Neutrophil (primary cell): ENCODE measurements at regions not wholly inside any gene's neighbourhood (a gene's known extent, or its start where the extent isn't known, plus 50 kb on each side); places are given as distances from the start of the nearest gene placed in this dataset.

Experiments used
- H3K27ac ChIP-seq: fragments of 200-600 bp; sonication (generic); 2 replicates; pipeline ENCODE4 v1.5.1; 2016; ENCODE audit warnings: mild to moderate bottlenecking, moderate library complexity
- H3K27me3 ChIP-seq: fragments of 200-600 bp; sonication (generic); 2 replicates; pipeline ENCODE4 v1.6.0; 2016; ENCODE audit warnings: mild to moderate bottlenecking
- H3K36me3 ChIP-seq: fragments of 200-600 bp; sonication (generic); 2 replicates; pipeline ENCODE4 v1.5.1; 2017
- H3K4me1 ChIP-seq, 2 experiments: fragments of 200-600 bp in 1 of 2; sonication (generic) in 1 of 2; 1 replicate in 1 of 2; 2 replicates in 1 of 2; pipeline versions ENCODE4 v1.5.1 to v1.6.1; 2013 to 2016; ENCODE audit warnings: low read depth in 1 of 2, low read length in 1 of 2, mild to moderate bottlenecking in 1 of 2, moderate library complexity in 1 of 2; ENCODE audit not compliant: control insufficient read depth in 1 of 2, insufficient read depth in 1 of 2
- H3K4me3 ChIP-seq, 2 experiments: fragments of 200-600 bp in 1 of 2; sonication (generic) in 1 of 2; 1 replicate in 1 of 2; 2 replicates in 1 of 2; pipeline ENCODE4 v1.5.1; 2013 to 2016; ENCODE audit warnings: low read depth in 1 of 2, low read length in 1 of 2, mild to moderate bottlenecking in 1 of 2, moderate library complexity in 1 of 2
- H3K9me3 ChIP-seq: fragments of 200-600 bp; sonication (generic); 2 replicates; pipeline ENCODE4 v1.5.1; 2016
- CTCF ChIP-seq: fragments of 200-600 bp; sonication (generic); IDR thresholded peaks from 2 replicates; pipeline ENCODE4 v1.5.1; 2016; ENCODE audit warnings: antibody characterized with exemption

GRCh38 chr1:55634516-55634915 is 419.4 kb upstream of the USP24 start:
- no peak for TF ChIP-seq CTCF
- H3K9me3 ChIP-seq: no peaks in the 10 kb centered on the region
- H3K27ac ChIP-seq: no peak overlapping the region
- no peaks in the 10 kb centered on the region for H3K36me3 ChIP-seq
- no peak overlapping the region for H3K4me3 ChIP-seq
- no peaks in the 10 kb centered on the region for H3K4me1 ChIP-seq
- H3K27me3 ChIP-seq: no peaks in the 10 kb centered on the region

- Histone ChIP-seq H3K27ac (no peak overlapping the region), H3K36me3 (no peaks in the 10 kb centered on the region), H3K9me3 (no peaks in the 10 kb centered on the region), H3K4me3 (no peak overlapping the region), H3K27me3 (no peaks in the 10 kb centered on the region), H3K4me1 (no peaks in the 10 kb centered on the region)
- no peak for TF ChIP-seq CTCF
Measured at GRCh38 chr1:55632906-55633305, 417.7 kb upstream of the USP24 start.

GRCh38 chr1:55632058-55632457 is 416.9 kb upstream of the USP24 start:
- Histone ChIP-seq H3K4me3 (no peak overlapping the region), H3K27ac (no peak overlapping the region), H3K9me3 (no peaks in the 10 kb centered on the region), H3K4me1 (no peaks in the 10 kb centered on the region), H3K27me3 (no peaks in the 10 kb centered on the region), H3K36me3 (no peaks in the 10 kb centered on the region)
- no peak for TF ChIP-seq CTCF

GRCh38 chr1:55631509-55631908 is 416.3 kb upstream of the USP24 start:
- no peaks in the 10 kb centered on the region for H3K27me3 ChIP-seq
- no peak overlapping the region for H3K27ac ChIP-seq
- TF ChIP-seq CTCF: no peak
- no peak overlapping the region for H3K4me3 ChIP-seq
- H3K9me3 ChIP-seq: no peaks in the 10 kb centered on the region
- no peaks in the 10 kb centered on the region for H3K36me3 ChIP-seq
- no peaks in the 10 kb centered on the region for H3K4me1 ChIP-seq

GRCh38 chr1:55626326-55626725 is 411.2 kb upstream of the USP24 start:
- no peaks in the 10 kb centered on the region for H3K9me3 ChIP-seq
- no peaks in the 10 kb centered on the region for H3K36me3 ChIP-seq
- H3K27me3 ChIP-seq: no peaks in the 10 kb centered on the region
- TF ChIP-seq CTCF: no peak
- no peak overlapping the region for H3K4me3 ChIP-seq
- no peaks in the 10 kb centered on the region for H3K4me1 ChIP-seq
- no peak overlapping the region for H3K27ac ChIP-seq

- Histone ChIP-seq H3K27me3 (no peaks in the 10 kb centered on the region), H3K27ac (no peak overlapping the region), H3K36me3 (no peaks in the 10 kb centered on the region), H3K4me1 (no peaks in the 10 kb centered on the region), H3K4me3 (no peak overlapping the region), H3K9me3 (no peaks in the 10 kb centered on the region)
- TF ChIP-seq CTCF: no peak
Measured at GRCh38 chr1:55624766-55625165, 409.6 kb upstream of the USP24 start.
